Activated T-helper 2 cell treated with anti-CD3 and anti-CD28 coated beads, Interferon-gamma antibody, Interleukin-2, Interleukin-4, amounts not matched to agents 10 μg/mL and 5 μg/mL and 100 μg/mL, durations not matched to agents 14 hours and 24 hours and 36 hours (primary cell): ENCODE measurements at regions not wholly inside any gene's neighbourhood (a gene's known extent, or its start where the extent isn't known, plus 50 kb on each side); places are given as distances from the start of the nearest gene placed in this dataset.
"Not testable (repeated sequence)": the region's sequence is repeated elsewhere in the genome, so short reads cannot be mapped to it uniquely, and the experiment has no call there.

Experiments
- DNase-seq: peaks from one replicate; pipeline ENCODE4 v3.0.0; 2021; ENCODE audit warnings: low spot score
- H3K27ac Mint-ChIP-seq: one replicate; pipeline ENCODE4 v1.8.0; 2021; ENCODE audit warnings: mixed read lengths
- H3K27me3 Mint-ChIP-seq: one replicate; pipeline ENCODE4 v1.8.0; 2021; ENCODE audit warnings: low read depth, mixed read lengths
- H3K36me3 Mint-ChIP-seq: one replicate; pipeline ENCODE4 v1.8.0; 2021; ENCODE audit warnings: low read depth, mixed read lengths
- H3K4me1 Mint-ChIP-seq: one replicate; pipeline ENCODE4 v1.8.0; 2021; ENCODE audit warnings: low read depth, mixed read lengths
- H3K4me3 Mint-ChIP-seq: one replicate; pipeline ENCODE4 v1.8.0; 2021; ENCODE audit warnings: low read depth, mild to moderate bottlenecking, moderate library complexity, mixed read lengths
- H3K9me3 Mint-ChIP-seq: one replicate; pipeline ENCODE4 v1.8.0; 2021; ENCODE audit warnings: mixed read lengths
- intact Hi-C: fragments of 100-400 bp; cut with micrococcal nuclease; formaldehyde crosslinking; loops from one replicate; pipeline ENCODE4 v1.15.1; 2023

DNA sequence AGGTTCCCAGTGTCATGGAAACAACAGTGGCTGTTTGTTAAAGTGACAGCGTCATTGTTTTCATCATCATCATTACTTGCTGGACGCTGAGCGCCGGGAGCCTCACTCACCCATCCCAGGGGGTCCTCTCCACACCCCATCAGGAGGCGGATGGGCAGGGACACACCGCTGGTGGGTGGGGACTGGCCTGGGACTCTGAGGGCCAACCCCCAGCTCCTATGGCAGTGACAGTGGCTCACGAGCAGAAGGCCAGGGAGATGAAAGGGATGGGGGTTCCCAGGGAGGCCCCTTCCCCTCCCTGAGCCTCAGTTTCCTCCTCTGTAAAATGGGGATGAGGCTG is 76.6 kb upstream of the PRR5 start:
- intact Hi-C loops = loop anchor here (5.0 to 10.0 kb wide), 2 partner anchors 541 to 1238 kb away; no protein-coding TSS in a partner anchor
- no peak overlapping the region for H3K4me3 Mint-ChIP-seq
- no peak for DNase-seq
- H3K27ac Mint-ChIP-seq = no peak overlapping the region
- H3K36me3 Mint-ChIP-seq = no peaks in the 10 kb centered on the region
- peaks cover 2% of the 10 kb centered on the region for H3K27me3 Mint-ChIP-seq
- peaks cover 4% of the 10 kb centered on the region for H3K4me1 Mint-ChIP-seq
- H3K9me3 Mint-ChIP-seq = no peaks in the 10 kb centered on the region

DNA sequence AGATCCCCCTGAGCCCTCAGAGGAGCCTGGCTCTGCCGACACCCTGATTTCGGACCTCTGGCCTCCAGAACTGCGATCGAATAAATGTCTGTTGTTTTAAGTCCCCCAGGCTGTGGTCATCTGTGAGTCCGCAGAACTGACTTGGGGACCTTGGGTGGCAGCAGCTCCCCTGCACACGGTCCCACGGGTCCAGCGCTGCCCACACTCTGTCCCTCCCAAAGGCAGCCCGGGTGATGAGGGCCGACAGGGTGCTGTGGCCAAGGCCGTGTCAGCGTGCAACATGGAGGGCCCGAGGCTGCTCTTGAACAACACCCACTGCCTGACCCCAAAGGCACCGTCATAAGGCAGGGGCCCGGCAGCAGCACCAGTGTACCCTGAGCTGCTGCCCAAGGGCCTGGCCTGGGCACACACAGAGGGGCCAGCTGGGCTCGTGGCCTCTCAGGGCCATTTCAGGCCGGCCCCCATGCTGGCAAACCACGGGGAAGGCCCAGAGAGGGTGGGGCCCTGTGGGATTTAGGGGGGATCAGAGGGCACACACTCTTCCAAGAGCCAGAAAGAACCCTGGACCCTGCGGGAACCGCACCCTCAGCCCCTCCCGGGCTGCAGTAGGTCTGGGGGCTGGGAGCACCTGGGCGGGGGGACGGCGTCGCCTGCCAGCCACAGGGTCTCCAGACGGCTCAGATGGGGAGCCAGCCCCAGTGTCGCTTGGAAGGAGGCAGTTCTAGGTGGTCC is 77.1 kb upstream of the PRR5 start:
- Mint-ChIP-seq H3K27ac (no peak overlapping the region), H3K27me3 (peaks cover 2% of the 10 kb centered on the region), H3K4me3 (no peak overlapping the region), H3K4me1 (peaks cover 4% of the 10 kb centered on the region), H3K9me3 (no peaks in the 10 kb centered on the region), H3K36me3 (no peaks in the 10 kb centered on the region)
- intact Hi-C loops = loop anchor here (5.0 to 10.0 kb wide), 2 partner anchors 540 to 1238 kb away; no protein-coding TSS in a partner anchor
- no peak for DNase-seq

DNA sequence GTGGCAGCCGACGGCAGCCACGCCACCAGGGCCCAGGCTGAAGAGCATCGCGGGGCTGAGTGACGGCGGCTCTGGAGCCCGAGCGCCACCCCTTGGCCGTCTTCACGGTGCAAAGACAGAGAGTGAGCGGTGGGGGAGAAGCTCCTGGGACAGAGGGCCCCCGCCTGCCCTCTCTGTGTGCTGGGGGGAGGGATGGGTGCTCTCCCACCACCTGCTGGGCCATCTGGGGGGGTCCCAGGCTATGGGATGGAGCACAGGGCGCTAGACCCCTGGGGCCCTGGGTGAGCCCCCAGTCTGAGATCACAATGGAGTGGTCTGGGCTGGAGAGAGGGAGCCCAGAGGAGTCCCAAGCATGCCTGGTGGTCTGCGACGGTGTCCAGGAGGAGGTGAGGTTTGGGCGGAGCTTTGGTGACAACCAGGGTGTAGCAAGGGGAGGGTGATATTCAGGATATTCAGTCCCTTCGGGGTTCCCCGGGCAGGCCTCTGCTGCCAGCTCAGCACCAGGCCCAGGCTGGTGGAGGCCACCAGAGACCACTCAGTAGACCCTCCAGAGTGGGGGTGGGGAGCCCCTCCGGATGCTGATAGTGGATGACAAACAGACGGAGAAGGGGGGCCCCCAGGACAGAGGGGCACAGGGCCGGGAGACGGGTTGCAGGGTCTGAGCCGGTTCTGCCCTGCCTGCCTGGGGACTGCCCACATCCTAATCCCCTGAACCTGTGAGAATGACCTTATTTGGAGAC is 78.1 kb upstream of the PRR5 start:
- intact Hi-C loops = loop anchor here (10.0 kb wide), 1 partner anchor 539 kb away; no protein-coding TSS in a partner anchor
- H3K4me1 Mint-ChIP-seq = peaks cover 4% of the 10 kb centered on the region
- peaks cover 2% of the 10 kb centered on the region for H3K27me3 Mint-ChIP-seq
- DNase-seq = no peak
- H3K9me3 Mint-ChIP-seq = no peaks in the 10 kb centered on the region
- H3K36me3 Mint-ChIP-seq = no peaks in the 10 kb centered on the region
- H3K27ac Mint-ChIP-seq = no peak overlapping the region
- no peak overlapping the region for H3K4me3 Mint-ChIP-seq

DNA sequence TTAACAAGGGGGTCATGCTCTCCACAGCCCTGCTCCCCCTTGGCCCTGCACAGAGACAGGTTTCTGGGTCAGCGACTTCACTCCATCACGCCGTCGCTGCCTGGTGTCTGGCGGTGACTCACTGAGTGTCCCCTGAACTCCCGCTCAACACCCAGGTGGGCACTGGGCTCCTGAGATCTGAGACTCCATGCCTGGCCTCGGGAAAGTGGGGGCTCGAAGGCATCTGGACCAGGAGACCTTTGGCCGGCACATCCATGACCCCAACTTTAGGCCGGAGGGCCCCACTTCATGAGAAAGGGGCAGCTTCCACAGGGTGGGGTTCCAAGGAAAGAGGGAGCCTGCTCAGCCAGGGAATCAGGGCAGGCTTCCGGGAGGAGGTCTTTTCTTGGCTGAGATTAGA is 79.3 kb upstream of the PRR5 start:
- Mint-ChIP-seq H3K27ac (no peak overlapping the region), H3K4me1 (peaks cover 4% of the 10 kb centered on the region), H3K9me3 (no peaks in the 10 kb centered on the region), H3K36me3 (no peaks in the 10 kb centered on the region), H3K27me3 (peaks cover 2% of the 10 kb centered on the region), H3K4me3 (no peak overlapping the region)
- intact Hi-C loops = loop anchor here (10.0 kb wide), 1 partner anchor 538 kb away; no protein-coding TSS in a partner anchor
- no peak for DNase-seq

DNA sequence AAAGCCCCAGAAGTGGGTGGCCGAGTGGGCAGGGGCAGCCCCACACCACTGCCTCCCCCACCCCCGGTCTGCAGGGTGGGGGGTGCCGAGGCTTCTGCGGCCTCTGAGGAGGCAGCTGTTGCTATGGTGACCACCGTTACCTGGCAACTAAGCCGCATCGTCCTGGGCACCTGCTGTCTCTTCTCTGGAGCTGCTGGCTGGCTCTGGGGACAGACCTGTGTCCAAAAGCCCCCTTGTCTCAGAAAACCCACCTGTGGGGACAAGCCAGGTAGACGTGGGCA is 79.9 kb upstream of the PRR5 start:
- DNase-seq = peak; percentile 21
- no peaks in the 10 kb centered on the region for H3K9me3 Mint-ChIP-seq
- H3K4me1 Mint-ChIP-seq = peaks cover 4% of the 10 kb centered on the region
- no peak overlapping the region for H3K27ac Mint-ChIP-seq
- no peaks in the 10 kb centered on the region for H3K36me3 Mint-ChIP-seq
- intact Hi-C loops = loop anchor here (10.0 kb wide), 1 partner anchor 537 kb away; no protein-coding TSS in a partner anchor
- H3K4me3 Mint-ChIP-seq = no peak overlapping the region
- H3K27me3 Mint-ChIP-seq = peaks cover 2% of the 10 kb centered on the region

DNA sequence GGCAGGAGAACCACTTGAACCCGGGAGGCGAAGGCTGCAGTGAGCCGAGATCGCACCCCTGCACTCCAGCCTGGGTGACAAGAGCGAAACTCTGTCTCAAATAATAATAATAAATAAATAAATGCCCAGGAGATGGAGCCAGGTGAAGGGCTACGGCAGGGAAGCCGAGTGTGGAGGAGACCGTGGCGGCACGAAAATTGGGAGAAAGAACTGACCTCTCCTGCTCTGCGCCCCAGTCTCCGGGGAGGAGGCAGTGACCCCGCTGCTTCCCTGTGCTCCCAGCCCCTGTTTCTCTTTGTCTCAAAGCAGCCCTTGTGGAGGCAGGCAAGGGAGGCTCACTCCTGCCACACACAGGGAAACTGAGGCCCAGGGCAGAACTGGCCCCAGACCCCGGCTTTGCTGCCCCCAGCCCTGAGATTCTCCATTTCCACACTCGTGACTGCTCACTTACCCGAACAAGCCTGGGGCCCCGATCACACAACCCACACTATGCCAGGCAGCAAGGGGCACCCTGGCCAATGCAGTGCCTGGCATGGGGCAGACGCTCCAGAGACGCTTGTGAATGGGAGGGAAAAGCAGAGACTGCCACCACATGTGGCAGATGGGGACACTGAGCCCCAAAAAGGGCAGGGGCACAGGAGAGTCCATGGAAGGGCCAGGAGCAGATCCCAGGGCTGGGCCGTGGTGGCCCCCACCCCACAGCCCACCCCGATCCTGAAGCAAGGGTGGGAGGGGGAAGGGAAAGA is 80.4 kb upstream of the PRR5 start:
- H3K36me3 Mint-ChIP-seq = no peaks in the 10 kb centered on the region
- DNase-seq = no peak
- intact Hi-C loops = loop anchor here (10.0 kb wide), 1 partner anchor 537 kb away; no protein-coding TSS in a partner anchor
- no peaks in the 10 kb centered on the region for H3K9me3 Mint-ChIP-seq
- H3K27me3 Mint-ChIP-seq = peaks cover 2% of the 10 kb centered on the region
- H3K27ac Mint-ChIP-seq = no peak overlapping the region
- H3K4me1 Mint-ChIP-seq = peaks cover 4% of the 10 kb centered on the region
- H3K4me3 Mint-ChIP-seq = no peak overlapping the region

DNA sequence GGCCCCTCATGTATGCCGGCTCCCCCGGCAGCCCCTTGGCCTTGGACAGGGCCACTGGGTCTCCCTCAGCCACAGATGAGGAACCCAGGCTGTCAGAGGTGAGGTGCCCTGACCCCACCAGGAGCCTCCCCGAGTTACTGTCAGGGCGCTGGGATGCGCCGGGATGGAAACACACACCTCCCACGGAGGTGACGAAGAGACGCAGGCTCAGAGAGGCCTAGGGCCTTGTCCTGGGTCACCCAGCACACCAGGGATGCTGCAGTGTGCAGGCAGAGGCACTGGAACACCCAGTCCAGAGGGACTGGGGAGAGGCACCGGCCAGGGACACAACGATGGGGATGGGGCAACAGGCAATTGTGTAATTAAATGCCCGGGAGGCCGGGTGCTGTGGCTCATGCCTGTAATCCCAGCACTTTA is 81.2 kb upstream of the PRR5 start:
- Mint-ChIP-seq H3K27ac (no peak overlapping the region), H3K4me1 (peaks cover 2% of the 10 kb centered on the region), H3K36me3 (no peaks in the 10 kb centered on the region), H3K4me3 (no peak overlapping the region), H3K27me3 (no peaks in the 10 kb centered on the region), H3K9me3 (no peaks in the 10 kb centered on the region)
- intact Hi-C loops = loop anchor here (10.0 kb wide), 1 partner anchor 536 kb away; no protein-coding TSS in a partner anchor
- DNase-seq = no peak

DNA sequence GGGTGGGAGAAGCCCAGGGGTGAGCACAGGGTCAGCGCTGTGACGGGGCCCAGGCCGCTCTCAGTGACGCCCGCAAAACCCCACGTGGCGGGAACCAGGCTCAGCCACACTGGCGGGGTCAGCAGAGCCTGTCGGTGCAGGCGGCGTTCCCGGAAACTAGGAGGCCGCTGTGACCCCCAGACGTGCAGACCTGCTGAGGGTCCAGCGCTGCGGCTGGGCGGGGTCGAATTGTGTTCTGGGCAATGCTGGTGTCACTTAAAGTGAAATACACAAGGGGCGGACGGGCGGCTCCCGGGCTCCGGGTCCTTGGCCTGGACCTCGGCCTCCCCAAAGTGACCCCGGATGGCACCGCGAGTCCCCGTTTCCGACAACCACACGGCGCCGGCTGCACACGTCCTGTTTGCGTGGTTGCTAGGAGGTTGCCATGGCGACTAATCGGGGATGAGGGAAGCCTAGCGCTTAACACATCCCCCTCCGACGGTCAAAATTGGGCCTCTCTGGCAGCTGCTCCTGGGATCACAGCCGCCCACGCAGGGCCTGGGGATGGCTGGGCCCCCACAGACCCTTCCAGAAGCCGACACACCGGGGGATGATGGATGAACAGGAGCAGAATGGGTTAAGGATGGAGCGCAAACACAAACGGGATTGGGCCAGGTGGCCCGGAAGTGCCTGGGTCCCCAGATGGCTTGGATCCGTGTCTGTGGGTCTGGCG is 81.7 kb upstream of the PRR5 start:
- Mint-ChIP-seq H3K4me3 (no peak overlapping the region), H3K27ac (no peak overlapping the region), H3K36me3 (no peaks in the 10 kb centered on the region), H3K27me3 (no peaks in the 10 kb centered on the region), H3K9me3 (no peaks in the 10 kb centered on the region), H3K4me1 (peaks cover 2% of the 10 kb centered on the region)
- intact Hi-C loops = loop anchor here (10.0 kb wide), 1 partner anchor 535 kb away; no protein-coding TSS in a partner anchor
- DNase-seq = peak; percentile 84

DNA sequence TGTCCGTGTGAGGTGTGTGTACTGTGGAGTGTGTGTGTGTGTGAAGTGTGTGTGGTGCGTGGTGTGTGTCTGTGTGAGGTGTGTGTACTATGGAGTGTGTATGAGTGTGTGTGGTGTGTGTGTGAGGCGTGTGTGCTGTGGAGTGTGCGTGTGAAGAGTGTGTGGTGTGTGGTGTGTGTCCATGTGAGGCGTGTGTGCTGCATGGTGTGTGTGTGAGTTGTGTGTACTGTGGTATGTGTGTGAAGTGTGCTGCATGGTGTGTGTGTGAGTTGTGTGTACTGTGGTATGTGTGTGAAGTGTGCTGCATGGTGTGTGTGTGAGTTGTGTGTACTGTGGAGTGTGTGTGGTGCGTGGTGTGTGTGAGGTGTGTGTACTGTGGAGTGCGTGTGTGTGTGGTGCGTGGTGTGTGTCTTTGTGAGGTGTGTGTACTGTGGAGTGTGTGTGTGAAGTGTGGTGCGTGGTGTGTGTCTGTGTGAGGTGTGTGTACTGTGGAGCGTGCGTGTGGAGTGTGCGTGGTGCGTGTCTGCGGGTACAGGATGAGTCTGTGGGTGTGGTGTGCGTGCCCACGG is 82.4 kb upstream of the PRR5 start:
- not testable (repeated sequence) for DNase-seq, H3K4me1 Mint-ChIP-seq, H3K27me3 Mint-ChIP-seq, H3K36me3 Mint-ChIP-seq, H3K9me3 Mint-ChIP-seq, H3K27ac Mint-ChIP-seq, H3K4me3 Mint-ChIP-seq
- intact Hi-C loops = loop anchor here (10.0 kb wide), 1 partner anchor 535 kb away; no protein-coding TSS in a partner anchor

DNA sequence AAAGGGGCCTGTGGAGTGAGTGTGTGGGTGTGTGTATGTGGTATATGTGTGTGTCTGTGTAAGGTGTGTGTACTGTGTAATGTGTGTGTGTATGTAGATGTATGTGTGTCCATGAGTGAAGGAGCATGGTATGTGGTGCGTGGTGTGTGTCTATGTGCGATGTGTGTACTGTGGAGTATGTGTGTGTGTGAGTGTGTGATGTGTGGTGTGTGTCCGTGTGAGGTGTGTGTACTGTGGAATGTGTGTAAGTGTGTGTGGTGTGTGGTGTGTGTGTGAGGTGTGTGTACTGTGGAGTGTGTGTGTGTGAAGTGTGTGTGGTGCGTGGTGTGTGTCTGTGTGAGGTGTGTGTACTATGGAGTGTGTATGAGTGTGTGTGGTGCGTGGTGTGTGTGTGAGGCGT is 83.1 kb upstream of the PRR5 start:
- DNase-seq, H3K9me3 Mint-ChIP-seq, H3K27me3 Mint-ChIP-seq, H3K36me3 Mint-ChIP-seq, H3K4me3 Mint-ChIP-seq, H3K4me1 Mint-ChIP-seq, H3K27ac Mint-ChIP-seq, intact Hi-C loops: not testable (repeated sequence)

DNA sequence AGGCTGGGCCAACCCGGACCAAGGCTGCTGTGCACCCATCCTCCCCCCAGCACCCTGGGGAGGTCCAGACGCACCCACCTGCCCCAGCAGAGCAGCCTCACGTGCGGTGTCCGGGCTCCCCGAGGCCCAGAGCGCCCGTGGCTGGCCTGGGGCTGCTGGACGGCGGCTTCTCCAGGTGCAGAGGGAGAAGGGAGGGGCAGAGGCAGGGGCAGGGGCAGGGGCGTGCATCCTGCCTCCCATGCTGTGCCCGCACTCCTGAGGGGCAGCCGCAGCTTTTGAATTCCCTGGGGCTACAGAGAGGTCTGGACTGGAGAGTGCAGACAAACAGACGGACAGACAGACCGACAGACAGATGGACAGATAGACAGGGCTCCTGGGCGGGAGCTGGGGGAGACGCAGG is 83.6 kb upstream of the PRR5 start:
- no peak overlapping the region for H3K27ac Mint-ChIP-seq
- peaks cover 2% of the 10 kb centered on the region for H3K4me1 Mint-ChIP-seq
- peaks cover 7% of the 10 kb centered on the region for H3K9me3 Mint-ChIP-seq
- no peaks in the 10 kb centered on the region for H3K36me3 Mint-ChIP-seq
- no peak for DNase-seq
- no peak overlapping the region for H3K4me3 Mint-ChIP-seq
- intact Hi-C loops = no loop called here
- no peaks in the 10 kb centered on the region for H3K27me3 Mint-ChIP-seq

DNA sequence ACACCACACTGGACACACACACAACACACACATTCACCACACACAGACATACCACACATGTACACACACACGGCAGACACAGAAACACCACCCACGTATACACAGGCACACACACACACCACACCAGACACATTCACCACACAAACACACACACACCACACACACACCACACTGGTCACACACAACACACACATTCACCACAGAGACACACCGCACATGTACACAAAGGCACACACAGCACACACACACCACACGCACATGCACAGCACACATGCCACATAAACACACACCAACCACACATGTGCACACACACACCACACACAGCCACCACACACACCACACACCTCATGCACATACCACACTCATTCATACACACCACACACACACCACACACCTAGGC is 84.2 kb upstream of the PRR5 start:
- no peak for DNase-seq
- Mint-ChIP-seq H3K9me3 (peaks cover 7% of the 10 kb centered on the region), H3K4me3 (no peak overlapping the region), H3K27ac (no peak overlapping the region), H3K27me3 (no peaks in the 10 kb centered on the region), H3K36me3 (no peaks in the 10 kb centered on the region), H3K4me1 (peaks cover 2% of the 10 kb centered on the region)
- intact Hi-C loops = no loop called here
